Testis (tissue), 2 donors: ENCODE measurements at regions not wholly inside any gene's neighbourhood (a gene's known extent, or its start where the extent isn't known, plus 50 kb on each side); places are given as distances from the start of the nearest gene placed in this dataset.

Experiments used
- CTCF ChIP-seq, 3 experiments: fragments of 450-650 bp in 2 of 3; fragments of 200-600 bp in 1 of 3; sonication (generic) in 1 of 3; IDR thresholded peaks; one replicate each; pipeline ENCODE4 v1.5.1; 2016 to 2019; ENCODE audit warnings: antibody characterized with exemption in 3 of 3, mild to moderate bottlenecking in 2 of 3, moderate library complexity in 1 of 3
- POLR2A ChIP-seq: fragments of 450-650 bp; IDR thresholded peaks from one replicate; pipeline ENCODE4 v1.6.1; 2017; ENCODE audit warnings: antibody characterized with exemption, mild to moderate bottlenecking, moderate library complexity

- TF ChIP-seq CTCF (IDR thresholded peaks at IDR 0.05) (no peak), POLR2A (no peak)
These were observed 165.9 kb downstream of the PTBP2 start for GRCh38 chr1:96887501-96887900.
